Calu3 (cell line): ENCODE measurements at regions not wholly inside any gene's neighbourhood (a gene's known extent, or its start where the extent isn't known, plus 50 kb on each side); places are given as distances from the start of the nearest gene placed in this dataset.

Experiments used
- BruUV-seq: library from RNA; stranded (reverse); fragments of 400-500 nt; replicated peaks from 2 replicates; lab custom pipeline; 2021; lab: Mats Ljungman, UMichigan
- CTCF ChIA-PET: fragments of 300-600 bp; sonication (Branson Sonifier 250); formaldehyde crosslinking; loops from one replicate; lab custom pipeline; 2022; ENCODE audit warnings: antibody characterized with exemption; lab: Charles Lee
- DNase-seq: peaks from one replicate; pipeline ENCODE4 v3.0.0; 2022
- H3K27ac Mint-ChIP-seq: one replicate; pipeline ENCODE4 v1.8.0; 2022; ENCODE audit warnings: mixed read lengths; ENCODE audit not compliant: unreplicated experiment
- H3K27me3 Mint-ChIP-seq: one replicate; pipeline ENCODE4 v1.8.0; 2022; ENCODE audit warnings: mixed read lengths; ENCODE audit not compliant: unreplicated experiment
- H3K36me3 Mint-ChIP-seq: one replicate; pipeline ENCODE4 v1.8.0; 2022; ENCODE audit warnings: mild to moderate bottlenecking, moderate library complexity, mixed read lengths; ENCODE audit not compliant: insufficient read depth, unreplicated experiment
- H3K4me1 Mint-ChIP-seq: one replicate; pipeline ENCODE4 v1.8.0; 2022; ENCODE audit warnings: mild to moderate bottlenecking, low read depth, mixed read lengths; ENCODE audit not compliant: unreplicated experiment
- H3K4me3 Mint-ChIP-seq: one replicate; pipeline ENCODE4 v1.8.0; 2022; ENCODE audit warnings: mild to moderate bottlenecking, low read depth, moderate library complexity, mixed read lengths; ENCODE audit not compliant: unreplicated experiment
- H3K9me3 Mint-ChIP-seq: one replicate; pipeline ENCODE4 v1.8.0; 2022; ENCODE audit warnings: low read depth, mixed read lengths; ENCODE audit not compliant: unreplicated experiment
- intact Hi-C: fragments of 100-400 bp; cut with micrococcal nuclease; formaldehyde crosslinking; loops from one replicate; pipeline ENCODE4 v1.10.0; 2022; ENCODE audit not compliant: unreplicated experiment
- TF ChIP-seq, protein P1 (sequence below): fragments of 200-600 bp; IDR thresholded peaks from one replicate; pipeline ENCODE4 v1.8.0; 2022; ENCODE audit warnings: antibody characterized with exemption; ENCODE audit not compliant: unreplicated experiment

DNA sequence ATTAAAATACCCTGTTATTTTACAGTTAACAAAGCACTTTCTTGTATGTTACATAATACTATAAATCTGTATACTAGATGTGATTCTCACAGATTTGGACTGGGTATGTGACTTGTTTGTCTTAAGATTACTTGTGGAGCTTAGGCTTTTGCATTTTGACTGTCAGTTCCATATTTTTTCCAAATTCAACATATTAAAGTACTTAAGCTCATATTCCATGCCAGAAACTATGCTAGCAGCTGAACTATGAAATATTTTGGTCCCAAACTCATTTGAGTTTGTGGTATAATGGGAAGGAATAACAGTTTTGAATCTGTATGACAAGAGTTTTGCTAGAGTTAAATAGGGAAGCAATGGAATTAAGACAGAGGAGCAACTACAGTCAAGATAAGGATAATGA is 841.4 kb downstream of the JRKL start:
- CTCF ChIA-PET = no interaction called here
- DNase-seq = no peak
- Mint-ChIP-seq H3K4me3 (no peak overlapping the region), H3K36me3 (no peaks in the 10 kb centered on the region), H3K27ac (no peak overlapping the region), H3K9me3 (peaks cover 13% of the 10 kb centered on the region), H3K27me3 (no peaks in the 10 kb centered on the region), H3K4me1 (no peaks in the 10 kb centered on the region)
- BruUV-seq = no TSS peak
- intact Hi-C loops = no loop called here
- TF ChIP-seq, protein P1, sequence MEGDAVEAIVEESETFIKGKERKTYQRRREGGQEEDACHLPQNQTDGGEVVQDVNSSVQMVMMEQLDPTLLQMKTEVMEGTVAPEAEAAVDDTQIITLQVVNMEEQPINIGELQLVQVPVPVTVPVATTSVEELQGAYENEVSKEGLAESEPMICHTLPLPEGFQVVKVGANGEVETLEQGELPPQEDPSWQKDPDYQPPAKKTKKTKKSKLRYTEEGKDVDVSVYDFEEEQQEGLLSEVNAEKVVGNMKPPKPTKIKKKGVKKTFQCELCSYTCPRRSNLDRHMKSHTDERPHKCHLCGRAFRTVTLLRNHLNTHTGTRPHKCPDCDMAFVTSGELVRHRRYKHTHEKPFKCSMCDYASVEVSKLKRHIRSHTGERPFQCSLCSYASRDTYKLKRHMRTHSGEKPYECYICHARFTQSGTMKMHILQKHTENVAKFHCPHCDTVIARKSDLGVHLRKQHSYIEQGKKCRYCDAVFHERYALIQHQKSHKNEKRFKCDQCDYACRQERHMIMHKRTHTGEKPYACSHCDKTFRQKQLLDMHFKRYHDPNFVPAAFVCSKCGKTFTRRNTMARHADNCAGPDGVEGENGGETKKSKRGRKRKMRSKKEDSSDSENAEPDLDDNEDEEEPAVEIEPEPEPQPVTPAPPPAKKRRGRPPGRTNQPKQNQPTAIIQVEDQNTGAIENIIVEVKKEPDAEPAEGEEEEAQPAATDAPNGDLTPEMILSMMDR = no peak

DNA sequence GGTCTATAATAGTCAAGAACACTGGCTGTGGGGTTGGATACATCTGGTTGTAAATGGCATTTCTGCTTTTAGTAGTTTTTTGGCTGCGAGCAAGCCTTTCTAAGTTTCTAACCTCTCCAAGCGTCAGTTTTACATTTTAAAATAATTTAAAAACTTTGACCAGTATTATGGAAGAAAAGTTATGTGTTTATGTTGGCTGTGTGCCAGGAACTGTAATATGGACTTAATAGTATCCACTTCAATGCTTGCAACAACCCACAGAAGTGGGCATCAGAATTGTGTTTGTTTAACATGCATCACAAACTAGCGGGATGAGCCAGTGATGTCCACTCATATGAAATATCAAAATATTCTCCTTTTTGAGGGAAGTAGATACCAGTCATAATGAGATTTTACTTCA is 844.2 kb downstream of the JRKL start:
- intact Hi-C loops = no loop called here
- Mint-ChIP-seq H3K4me1 (no peaks in the 10 kb centered on the region), H3K9me3 (peaks cover 9% of the 10 kb centered on the region), H3K27ac (no peak overlapping the region), H3K4me3 (no peak overlapping the region), H3K27me3 (no peaks in the 10 kb centered on the region), H3K36me3 (no peaks in the 10 kb centered on the region)
- no TSS peak for BruUV-seq
- TF ChIP-seq, protein P1 = no peak
- DNase-seq = no peak
- CTCF ChIA-PET = no interaction called here

DNA sequence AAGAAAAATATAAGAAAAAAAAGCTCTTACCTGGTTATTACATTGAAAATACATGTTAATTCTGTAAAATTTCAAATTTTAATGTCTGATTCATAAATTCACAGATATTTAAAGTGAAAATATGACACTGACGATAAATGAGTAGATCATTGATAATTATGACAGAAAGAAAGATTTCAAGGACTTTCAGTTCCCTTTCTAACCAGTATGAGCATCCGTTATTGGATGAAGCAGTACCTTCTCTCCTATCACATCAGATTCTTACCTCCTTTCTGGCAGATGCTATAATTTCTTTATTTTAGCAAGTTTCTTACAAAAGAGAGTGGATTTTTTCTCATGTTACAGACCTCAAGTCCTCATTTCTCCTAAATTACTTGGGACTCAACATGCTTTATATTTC is 847.3 kb downstream of the JRKL start:
- TF ChIP-seq, protein P1 = no peak
- BruUV-seq = no TSS peak
- no peaks in the 10 kb centered on the region for H3K27me3 Mint-ChIP-seq
- intact Hi-C loops = no loop called here
- H3K9me3 Mint-ChIP-seq = peaks cover 9% of the 10 kb centered on the region
- H3K36me3 Mint-ChIP-seq = no peaks in the 10 kb centered on the region
- H3K4me3 Mint-ChIP-seq = no peak overlapping the region
- CTCF ChIA-PET = no interaction called here
- H3K27ac Mint-ChIP-seq = no peak overlapping the region
- no peaks in the 10 kb centered on the region for H3K4me1 Mint-ChIP-seq
- DNase-seq = no peak

DNA sequence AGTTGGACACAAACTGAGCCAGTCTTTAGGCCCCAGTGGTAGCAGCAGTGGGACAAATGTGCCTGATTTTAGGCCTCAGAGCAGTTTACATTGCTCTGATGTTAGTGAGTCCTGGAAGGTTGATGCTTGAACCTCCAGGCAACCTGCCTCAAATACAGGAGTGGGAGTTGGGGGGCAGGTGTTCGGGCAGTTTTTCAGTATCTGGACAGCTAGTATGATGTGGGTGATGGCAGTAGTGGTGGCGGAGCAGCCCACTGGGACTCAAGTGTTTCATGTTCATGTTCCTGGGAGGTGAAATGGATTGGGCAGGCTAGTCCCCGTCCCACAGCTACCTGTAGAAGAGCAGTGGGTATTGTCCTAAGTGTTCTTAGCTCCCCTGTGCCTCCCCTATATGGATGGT is 857.8 kb downstream of the JRKL start:
- DNase-seq = no peak
- Mint-ChIP-seq H3K4me3 (no peak overlapping the region), H3K27ac (no peak overlapping the region), H3K9me3 (peaks cover 9% of the 10 kb centered on the region), H3K4me1 (no peaks in the 10 kb centered on the region), H3K27me3 (no peaks in the 10 kb centered on the region), H3K36me3 (no peaks in the 10 kb centered on the region)
- intact Hi-C loops = no loop called here
- BruUV-seq = no TSS peak
- CTCF ChIA-PET = no interaction called here
- TF ChIP-seq, protein P1 = no peak
